ENCODE measurements at regions not wholly inside any gene's neighbourhood (a gene's known extent, or its start where the extent isn't known, plus 50 kb on each side); places are given as distances from the start of the nearest gene placed in this dataset.
A peak's percentile ranks its signal among the peaks of the same experiment; 100 is the strongest.

DNA sequence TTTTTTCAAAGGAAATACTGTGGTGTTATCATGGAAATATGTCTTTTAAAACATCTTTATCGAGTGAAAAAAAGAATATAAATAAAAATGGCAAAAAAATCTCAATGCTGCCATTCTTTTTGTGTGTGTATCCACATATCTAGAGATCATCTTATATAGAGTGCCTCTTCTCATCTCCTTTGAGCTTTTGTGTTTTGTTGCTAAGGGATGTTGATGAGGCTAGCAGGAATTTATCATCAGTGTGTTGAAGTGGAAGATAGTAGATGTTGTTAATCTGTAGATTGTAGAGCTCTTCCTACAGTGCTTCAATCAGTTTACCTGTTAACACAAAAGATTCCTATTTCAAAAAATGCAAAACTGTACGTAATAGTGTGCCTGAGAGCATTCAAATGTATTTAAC is 1738.0 kb upstream of the SEL1L start:
- Histone ChIP-seq H3K9me3 (no peaks in the 10 kb centered on the region), H3K27me3 (no peaks in the 10 kb centered on the region), H3K4me3 (no peak overlapping the region), H3K36me3 (no peaks in the 10 kb centered on the region), H3K4me1 (no peaks in the 10 kb centered on the region), H3K27ac (no peak overlapping the region)
- TF ChIP-seq, protein P1, sequence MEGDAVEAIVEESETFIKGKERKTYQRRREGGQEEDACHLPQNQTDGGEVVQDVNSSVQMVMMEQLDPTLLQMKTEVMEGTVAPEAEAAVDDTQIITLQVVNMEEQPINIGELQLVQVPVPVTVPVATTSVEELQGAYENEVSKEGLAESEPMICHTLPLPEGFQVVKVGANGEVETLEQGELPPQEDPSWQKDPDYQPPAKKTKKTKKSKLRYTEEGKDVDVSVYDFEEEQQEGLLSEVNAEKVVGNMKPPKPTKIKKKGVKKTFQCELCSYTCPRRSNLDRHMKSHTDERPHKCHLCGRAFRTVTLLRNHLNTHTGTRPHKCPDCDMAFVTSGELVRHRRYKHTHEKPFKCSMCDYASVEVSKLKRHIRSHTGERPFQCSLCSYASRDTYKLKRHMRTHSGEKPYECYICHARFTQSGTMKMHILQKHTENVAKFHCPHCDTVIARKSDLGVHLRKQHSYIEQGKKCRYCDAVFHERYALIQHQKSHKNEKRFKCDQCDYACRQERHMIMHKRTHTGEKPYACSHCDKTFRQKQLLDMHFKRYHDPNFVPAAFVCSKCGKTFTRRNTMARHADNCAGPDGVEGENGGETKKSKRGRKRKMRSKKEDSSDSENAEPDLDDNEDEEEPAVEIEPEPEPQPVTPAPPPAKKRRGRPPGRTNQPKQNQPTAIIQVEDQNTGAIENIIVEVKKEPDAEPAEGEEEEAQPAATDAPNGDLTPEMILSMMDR (IDR thresholded peaks at IDR 0.05): no peak
- no peak for TF ChIP-seq POLR2AphosphoS5 (IDR thresholded peaks at IDR 0.05)
- no peak for TF ChIP-seq POLR2A (IDR thresholded peaks at IDR 0.05)
- TF ChIP-seq EP300 (IDR thresholded peaks at IDR 0.05): no peak
- no peak for DNase-seq (ENCODE audit: low spot score in 2 of 2)
- 76% methylated on average over 2 of the region's 2 CpGs for WGBS

DNA sequence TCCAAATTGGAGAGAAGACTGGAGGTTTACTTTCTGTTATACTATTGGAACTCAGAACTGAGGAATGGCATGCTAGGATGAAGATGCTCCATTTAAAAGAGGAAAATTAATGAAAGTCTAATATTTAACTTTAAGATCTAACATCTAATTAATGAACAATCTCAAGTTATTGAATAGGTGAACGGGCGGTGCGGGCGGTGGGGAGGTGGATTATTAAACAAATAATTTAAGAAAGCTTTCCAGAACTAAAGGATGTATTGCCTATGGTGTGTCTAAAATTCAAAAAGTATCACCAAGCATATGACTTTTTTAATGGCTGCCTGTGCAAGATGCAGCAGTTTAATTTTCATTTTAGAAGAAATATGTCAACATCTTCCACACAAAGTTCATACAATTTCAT is 1747.1 kb upstream of the SEL1L start:
- Histone ChIP-seq H3K4me1 (no peaks in the 10 kb centered on the region), H3K27me3 (no peaks in the 10 kb centered on the region), H3K36me3 (no peaks in the 10 kb centered on the region), H3K9me3 (no peaks in the 10 kb centered on the region), H3K27ac (no peak overlapping the region), H3K4me3 (no peak overlapping the region)
- TF ChIP-seq EP300 (IDR thresholded peaks at IDR 0.05) (no peak), POLR2A (IDR thresholded peaks at IDR 0.05) (no peak), POLR2AphosphoS5 (IDR thresholded peaks at IDR 0.05) (no peak)
- TF ChIP-seq, protein P1 (IDR thresholded peaks at IDR 0.05): no peak
- 99% methylated on average over 4 of the region's 4 CpGs for WGBS
- DNase-seq (ENCODE audit: low spot score in 2 of 2): peak in 1 of 2 donors; percentile 71

DNA sequence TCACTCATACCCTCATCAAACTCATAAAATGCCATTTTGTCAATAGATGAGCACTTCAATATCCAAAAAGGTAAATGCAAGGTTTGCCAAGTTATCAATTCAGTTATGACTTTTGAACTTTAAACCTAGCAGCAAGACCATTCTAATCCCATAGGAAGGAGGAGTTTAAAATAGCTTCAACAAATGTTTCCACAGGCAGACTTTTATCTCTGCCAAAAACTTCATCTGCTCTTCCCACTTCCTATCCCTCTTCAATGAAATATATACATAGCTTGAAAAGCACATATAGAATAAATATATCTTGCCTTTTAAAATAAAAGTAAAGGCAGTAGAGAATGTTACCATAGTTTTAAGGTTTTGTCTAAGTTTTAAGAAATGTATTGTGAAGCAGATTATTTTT is 1749.1 kb upstream of the SEL1L start:
- Histone ChIP-seq H3K4me1 (no peaks in the 10 kb centered on the region), H3K27ac (no peak overlapping the region), H3K9me3 (no peaks in the 10 kb centered on the region), H3K4me3 (no peak overlapping the region), H3K27me3 (no peaks in the 10 kb centered on the region), H3K36me3 (no peaks in the 10 kb centered on the region)
- TF ChIP-seq POLR2A (IDR thresholded peaks at IDR 0.05) (no peak), EP300 (IDR thresholded peaks at IDR 0.05) (no peak), POLR2AphosphoS5 (IDR thresholded peaks at IDR 0.05) (no peak)
- TF ChIP-seq, protein P1 (IDR thresholded peaks at IDR 0.05): no peak
- DNase-seq (ENCODE audit: low spot score in 2 of 2): no peak

DNA sequence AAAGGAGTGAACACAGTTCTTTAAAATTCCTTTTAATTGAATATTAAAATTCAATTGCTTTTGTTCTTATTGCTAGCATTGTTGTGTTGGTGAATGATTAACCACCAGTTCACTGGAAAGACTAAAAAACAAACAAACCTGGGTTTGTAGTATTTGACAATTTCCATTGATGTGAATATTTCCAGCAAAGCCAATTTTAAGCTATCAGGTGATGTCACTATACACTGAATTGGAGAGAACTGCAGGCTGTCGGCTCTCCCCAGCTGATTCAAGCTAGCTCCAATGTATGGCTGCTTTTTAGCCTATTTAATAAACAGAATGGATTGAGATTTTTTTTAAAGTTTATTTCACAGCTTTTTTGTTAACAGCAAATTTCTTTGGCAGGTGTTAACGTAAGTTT is 1753.6 kb upstream of the SEL1L start:
- H3K4me1 ChIP-seq: no peaks in the 10 kb centered on the region
- TF ChIP-seq EP300 (IDR thresholded peaks at IDR 0.05) (no peak), POLR2AphosphoS5 (IDR thresholded peaks at IDR 0.05) (no peak)
- TF ChIP-seq, protein P1 (IDR thresholded peaks at IDR 0.05): no peak
- no peak for DNase-seq (ENCODE audit: low spot score in 2 of 2)
- H3K27ac ChIP-seq: no peak overlapping the region
- H3K9me3 ChIP-seq: no peaks in the 10 kb centered on the region
- no peak overlapping the region for H3K4me3 ChIP-seq
- 73% methylated on average over 2 of the region's 2 CpGs for WGBS
- H3K36me3 ChIP-seq: no peaks in the 10 kb centered on the region
- H3K27me3 ChIP-seq: no peaks in the 10 kb centered on the region

DNA sequence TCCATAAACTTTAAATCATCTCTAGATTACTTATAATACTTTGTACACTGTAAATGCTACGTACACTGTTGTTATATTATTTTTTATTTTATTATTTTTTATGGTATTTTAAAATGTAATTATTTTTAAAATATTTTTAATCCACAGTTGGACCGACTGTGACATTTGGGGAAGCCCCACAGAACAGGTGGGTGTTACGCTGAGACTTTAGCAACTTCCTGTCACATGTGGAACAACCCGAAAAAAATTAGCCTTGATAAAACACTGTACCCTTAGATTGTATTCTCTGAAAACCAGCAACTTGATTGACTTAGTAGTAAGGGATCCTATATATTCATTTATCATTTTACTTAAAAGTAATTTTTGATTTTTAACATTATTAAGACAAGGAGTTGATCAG is 1755.7 kb upstream of the SEL1L start:
- no peaks in the 10 kb centered on the region for H3K4me1 ChIP-seq
- no peaks in the 10 kb centered on the region for H3K36me3 ChIP-seq
- TF ChIP-seq POLR2AphosphoS5 (IDR thresholded peaks at IDR 0.05) (no peak), EP300 (IDR thresholded peaks at IDR 0.05) (no peak), POLR2A (IDR thresholded peaks at IDR 0.05) (no peak)
- TF ChIP-seq, protein P1 (IDR thresholded peaks at IDR 0.05): no peak
- H3K4me3 ChIP-seq: no peak overlapping the region
- DNase-seq (ENCODE audit: low spot score in 2 of 2): no peak
- H3K27me3 ChIP-seq: no peaks in the 10 kb centered on the region
- no peak overlapping the region for H3K27ac ChIP-seq
- H3K9me3 ChIP-seq: no peaks in the 10 kb centered on the region
- WGBS: 77% methylated on average over 4 of the region's 4 CpGs
